ENCODE measurements at regions not wholly inside any gene's neighbourhood (a gene's known extent, or its start where the extent isn't known, plus 50 kb on each side); places are given as distances from the start of the nearest gene placed in this dataset.
"Not testable (repeated sequence)": the region's sequence is repeated elsewhere in the genome, so short reads cannot be mapped to it uniquely, and the experiment has no call there.

DNA sequence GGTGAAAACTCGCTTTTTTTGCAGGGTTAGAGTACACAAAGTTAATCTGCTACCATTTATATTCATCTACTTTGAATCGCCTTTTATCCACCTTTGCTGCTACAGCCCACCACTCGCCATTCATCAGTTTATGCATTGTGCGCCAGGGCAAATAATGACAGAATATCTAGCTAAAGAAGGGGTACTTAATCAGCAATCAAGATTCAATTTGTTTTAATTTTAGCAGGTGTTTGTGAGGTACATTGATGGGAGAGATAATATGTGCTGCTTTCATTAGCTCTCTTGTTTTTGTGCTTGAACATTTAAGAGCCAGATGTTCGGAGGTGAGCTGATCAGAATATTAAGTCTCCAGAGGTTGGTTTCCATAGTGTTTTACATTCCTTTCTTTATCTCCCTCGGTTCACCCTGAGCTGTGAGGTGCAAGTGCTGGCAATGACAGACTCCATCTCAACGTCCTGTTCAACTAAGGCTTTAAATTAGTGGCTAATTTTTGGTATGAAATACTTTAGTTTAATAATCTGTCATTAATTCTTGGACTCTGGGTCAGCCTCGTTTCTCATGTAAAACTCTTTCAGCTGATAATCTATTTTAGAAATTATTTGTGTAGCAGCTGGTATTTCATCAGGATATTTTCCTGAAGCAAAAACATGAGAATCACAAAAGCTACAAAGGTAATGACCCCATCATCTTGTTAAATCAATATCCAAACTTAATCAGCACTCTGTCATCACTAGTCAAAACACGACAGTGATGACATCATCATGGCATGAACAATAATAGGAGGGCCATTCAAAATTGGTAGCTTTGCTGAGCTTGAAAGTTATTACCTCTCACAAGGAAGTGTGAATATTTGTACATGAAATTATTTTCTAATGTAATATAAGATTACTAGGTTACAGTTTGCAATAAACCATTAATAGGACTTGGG, 479.9 kb upstream of the FANCL start:
- intact Hi-C loops (cut with DNase I), result no loop called here
- ATAC-seq (ENCODE audit: poor library complexity), result no peak

DNA sequence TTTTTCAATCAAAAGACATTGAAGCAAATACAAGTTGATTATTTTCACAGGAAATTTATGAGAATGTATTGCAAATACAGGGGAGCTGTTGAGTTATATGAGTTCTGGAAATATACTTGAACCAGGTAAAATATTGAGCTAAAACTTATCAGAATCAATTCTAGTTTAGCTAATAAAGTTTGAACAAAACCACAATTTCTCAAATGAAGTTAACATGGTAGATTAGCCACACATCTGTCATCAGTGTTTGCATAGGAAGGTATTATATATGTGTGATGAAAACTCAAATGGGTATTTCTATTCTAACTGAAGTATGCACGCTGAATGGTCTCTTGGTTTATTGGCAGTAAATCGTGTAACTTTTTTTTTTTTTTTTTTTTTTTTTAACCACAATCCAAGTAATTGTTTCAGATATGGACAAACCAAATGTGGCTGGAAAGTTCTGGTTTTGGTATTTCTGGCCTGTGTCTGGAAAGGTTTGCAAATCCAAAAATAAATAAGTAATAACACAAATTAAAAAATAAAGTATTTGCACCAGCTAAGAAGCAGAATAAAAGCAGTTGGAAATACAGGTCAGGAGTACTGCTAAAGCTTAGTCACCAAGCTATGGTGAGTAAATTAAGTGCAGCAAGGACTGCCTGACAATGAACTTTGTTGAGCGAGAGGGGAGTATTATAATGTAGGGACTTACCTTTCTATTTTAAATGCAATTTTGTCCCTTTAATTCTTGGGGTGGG, 479.1 kb upstream of the FANCL start:
- DNase-seq, result no peak
- no peak for ATAC-seq (ENCODE audit: poor library complexity)
- intact Hi-C loops (cut with DNase I), result no loop called here

More for the DNA sequence above, 479.9 kb upstream of the FANCL start:
- no peak for DNase-seq

DNA sequence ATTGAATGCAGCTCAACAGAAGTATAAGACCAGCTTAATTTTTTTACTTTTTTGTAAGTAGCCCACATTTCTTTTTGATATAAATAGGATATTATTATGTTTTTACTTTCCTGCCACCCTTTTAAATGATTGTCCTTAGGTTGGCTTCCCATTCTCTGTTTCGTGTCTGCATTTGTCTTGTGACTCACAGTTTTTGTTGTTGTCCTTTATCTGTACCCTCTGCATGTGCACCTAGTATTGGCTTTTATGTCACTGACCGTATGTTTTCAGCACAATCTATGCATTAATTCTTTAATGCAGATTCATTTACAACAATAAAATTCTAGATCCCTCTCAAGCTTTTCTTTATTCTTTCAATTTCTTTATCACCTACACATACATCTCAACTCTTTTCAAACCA, 474.2 kb upstream of the FANCL start:
- ATAC-seq (ENCODE audit: poor library complexity) (no peak), DNase-seq (no peak)
- intact Hi-C loops (cut with DNase I), result no loop called here

- ATAC-seq (ENCODE audit: poor library complexity) (no peak), DNase-seq (no peak)
- intact Hi-C loops (cut with DNase I), result no loop called here
These were observed 473.1 kb upstream of the FANCL start for GRCh38 chr2:58714238-58714637.

- DNase-seq (peak; percentile 26), ATAC-seq (ENCODE audit: poor library complexity) (no peak)
These were observed 469.7 kb upstream of the FANCL start for GRCh38 chr2:58710795-58711279.

GRCh38 chr2:58709687-58710354, 468.7 kb upstream of the FANCL start:
- ATAC-seq (ENCODE audit: poor library complexity), result no peak
- intact Hi-C loops (cut with DNase I), result no loop called here
- DNase-seq, result no peak

More at GRCh38 chr2:58710795-58711279, 469.7 kb upstream of the FANCL start:
- intact Hi-C loops (cut with DNase I), result no loop called here

DNA sequence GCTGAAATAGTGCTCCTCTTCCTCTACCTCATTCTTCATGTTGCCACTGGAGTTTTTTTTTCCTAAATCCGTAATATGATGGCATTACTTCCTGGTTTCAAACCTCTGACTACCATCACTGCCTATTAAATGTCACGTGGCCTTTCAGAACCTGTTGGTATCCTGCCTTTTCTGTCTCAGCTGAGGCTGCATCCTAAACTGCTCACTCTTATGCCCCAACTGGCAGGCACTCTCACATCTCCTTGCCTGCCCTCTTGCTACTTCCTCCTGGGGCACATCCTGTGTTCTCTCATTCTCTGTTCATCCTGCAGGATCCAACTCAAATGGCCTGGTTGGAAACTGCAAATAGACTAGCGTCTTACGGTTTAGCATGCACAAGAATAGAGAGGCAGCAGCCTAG, 468.1 kb upstream of the FANCL start:
- intact Hi-C loops (cut with DNase I), result no loop called here
- ATAC-seq (ENCODE audit: poor library complexity) (no peak), DNase-seq (no peak)

DNA sequence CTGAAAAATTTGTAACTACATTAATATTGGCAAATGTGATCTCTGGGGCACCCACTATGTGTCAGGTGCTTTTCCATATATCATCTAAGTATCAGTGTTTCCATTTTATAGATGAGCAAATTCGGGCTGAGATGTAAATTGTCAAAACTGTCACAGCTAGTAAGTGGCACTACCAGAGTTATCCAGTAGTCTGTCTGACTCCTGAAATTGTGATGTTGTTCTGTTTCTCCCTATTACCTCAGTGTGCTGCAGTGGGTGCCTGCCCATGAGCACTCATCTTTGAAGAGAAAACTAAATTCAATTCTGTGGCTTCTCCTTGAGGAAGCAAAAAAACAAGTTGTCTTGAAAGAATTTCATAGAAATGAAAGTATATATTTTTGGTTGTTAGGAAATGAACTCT, 467.4 kb upstream of the FANCL start:
- intact Hi-C loops (cut with DNase I), result no loop called here
- ATAC-seq (ENCODE audit: poor library complexity) (no peak), DNase-seq (no peak)

DNA sequence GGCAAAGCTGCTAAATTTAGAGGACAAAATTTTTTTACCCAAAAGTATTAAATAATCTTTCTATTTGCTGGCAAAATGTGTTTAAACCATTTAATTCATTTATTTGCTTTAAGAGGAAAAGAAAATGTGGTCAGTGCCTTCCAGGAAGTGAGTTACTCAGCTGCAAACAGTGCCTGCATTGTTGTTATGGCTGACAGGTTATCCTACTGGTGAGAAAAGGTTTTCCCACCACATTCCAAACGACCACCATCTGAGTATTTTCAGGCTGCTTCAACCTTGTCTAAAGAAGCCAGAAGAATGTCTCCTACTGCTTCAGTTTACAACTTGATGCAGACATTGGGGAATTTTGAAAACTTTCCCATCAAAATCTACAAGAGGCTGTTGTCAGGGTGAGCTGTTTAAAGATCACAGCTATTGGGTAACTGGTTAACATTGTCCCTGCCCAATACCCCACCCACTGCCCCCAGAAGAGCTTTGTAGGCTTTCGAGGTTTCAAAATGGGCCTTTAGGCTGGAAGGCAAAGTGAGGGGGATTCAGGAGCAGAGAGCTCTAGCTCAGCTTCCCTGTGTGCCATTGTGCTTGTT, 461.3 kb upstream of the FANCL start:
- intact Hi-C loops (cut with DNase I), result no loop called here
- ATAC-seq (ENCODE audit: poor library complexity), result no peak
- no peak for DNase-seq

- intact Hi-C loops (cut with DNase I), result no loop called here
- no peak for ATAC-seq (ENCODE audit: poor library complexity)
- DNase-seq, result no peak
These were observed 460.7 kb upstream of the FANCL start for GRCh38 chr2:58701688-58702301.

DNA sequence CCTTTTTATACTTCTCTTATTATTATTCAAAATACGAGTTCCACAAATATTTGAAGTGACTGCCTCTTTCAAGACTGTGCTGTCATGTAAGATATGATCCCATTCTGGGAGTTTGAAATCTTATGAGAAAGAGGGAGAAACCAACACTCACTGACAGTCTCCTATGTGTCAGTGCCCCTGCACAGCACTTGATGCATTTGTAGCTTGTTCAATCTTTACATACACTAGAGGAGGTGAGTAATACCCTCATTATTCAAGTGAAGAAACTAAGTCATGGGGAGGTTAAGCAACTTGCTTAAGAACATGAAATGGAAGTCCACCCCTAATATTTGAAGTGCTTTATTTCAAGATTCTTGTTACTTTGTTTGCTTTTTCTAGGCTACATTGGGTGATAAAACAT, 459.5 kb upstream of the FANCL start:
- no peak for ATAC-seq (ENCODE audit: poor library complexity)
- no peak for DNase-seq
- intact Hi-C loops (cut with DNase I), result no loop called here

- intact Hi-C loops (cut with DNase I), result no loop called here
- ATAC-seq (ENCODE audit: poor library complexity) (no peak), DNase-seq (no peak)
These were observed 458.3 kb upstream of the FANCL start for GRCh38 chr2:58699411-58699810.

DNA sequence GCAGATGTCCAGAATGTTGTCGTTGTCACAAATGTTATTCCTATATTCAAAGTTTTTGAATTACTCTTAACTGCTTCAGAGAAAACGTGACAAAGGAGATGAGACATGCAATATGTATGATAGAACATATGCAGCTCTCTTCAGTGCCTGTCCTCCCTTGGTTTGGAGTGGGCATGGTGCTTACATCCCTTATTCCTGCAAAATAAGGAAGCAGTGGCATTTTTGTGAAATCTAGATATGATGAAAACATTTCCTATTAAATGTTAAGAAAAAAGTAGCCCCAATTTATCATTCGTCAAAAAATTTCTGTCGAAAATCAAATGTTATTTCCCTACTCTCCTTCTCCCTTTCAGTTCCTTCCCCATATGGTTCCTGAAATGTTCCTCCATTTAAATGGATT, 457.5 kb upstream of the FANCL start:
- DNase-seq, result no peak
- ATAC-seq (ENCODE audit: poor library complexity), result no peak
- intact Hi-C loops (cut with DNase I), result no loop called here

DNA sequence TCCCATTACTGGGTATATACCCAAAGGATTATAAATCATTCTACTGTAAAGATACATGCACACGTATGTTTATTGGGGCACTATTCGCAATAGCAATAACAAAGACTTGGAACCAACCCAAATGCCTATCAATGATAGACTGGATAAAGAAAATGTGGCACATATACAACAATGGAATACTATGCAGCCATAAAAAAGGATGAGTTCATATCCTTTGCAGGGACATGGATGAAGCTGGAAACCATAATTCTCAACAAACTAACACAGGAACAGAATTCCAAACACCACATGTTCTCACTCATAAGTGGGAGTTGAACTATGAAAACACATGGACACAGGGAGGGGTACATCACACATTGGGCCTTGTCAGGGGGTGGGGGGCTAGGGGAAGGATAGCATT, 453.0 kb upstream of the FANCL start:
- intact Hi-C loops (cut with DNase I); ATAC-seq (ENCODE audit: poor library complexity); DNase-seq: not testable (repeated sequence)

GRCh38 chr2:58691041-58691440, 449.9 kb upstream of the FANCL start:
- DNase-seq; intact Hi-C loops (cut with DNase I); ATAC-seq (ENCODE audit: poor library complexity): not testable (repeated sequence)

GRCh38 chr2:58688813-58689212, 447.7 kb upstream of the FANCL start:
- no peak for ATAC-seq (ENCODE audit: poor library complexity)
- DNase-seq, result no peak
- intact Hi-C loops (cut with DNase I), result no loop called here

- DNase-seq, result no peak
- ATAC-seq (ENCODE audit: poor library complexity), result no peak
- intact Hi-C loops (cut with DNase I), result no loop called here
These were observed 445.7 kb upstream of the FANCL start for GRCh38 chr2:58686776-58687175.

DNA sequence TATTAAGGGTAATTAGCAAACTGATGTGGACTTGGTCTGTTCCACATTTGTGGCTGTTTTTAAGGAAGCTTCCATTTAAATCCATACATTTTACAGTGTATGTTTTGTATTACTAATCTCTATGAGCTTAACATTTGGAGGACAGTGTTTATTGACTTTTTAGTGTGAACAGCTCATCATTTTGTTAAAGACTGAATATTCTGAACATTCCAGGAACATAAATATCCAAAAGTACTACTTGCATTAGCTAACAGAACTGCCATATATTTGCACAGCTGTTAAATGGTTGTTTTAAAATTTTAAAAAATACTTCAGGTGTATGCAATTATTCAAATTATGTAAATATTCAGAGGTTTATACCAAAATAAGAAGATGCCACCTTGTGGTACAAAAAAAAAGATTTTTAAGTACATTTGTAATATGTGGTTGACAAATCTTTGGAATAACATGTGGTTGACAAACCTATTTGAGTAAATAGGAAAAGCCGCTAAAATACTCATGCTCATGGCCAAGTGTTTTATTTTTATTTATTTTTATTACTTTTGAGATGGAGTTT, 439.7 kb upstream of the FANCL start:
- intact Hi-C loops (cut with DNase I), result no loop called here
- no peak for DNase-seq
- no peak for ATAC-seq (ENCODE audit: poor library complexity)

Data from Right ventricle myocardium superior (tissue), 1 donor.